ENCODE measurements at regions not wholly inside any gene's neighbourhood (a gene's known extent, or its start where the extent isn't known, plus 50 kb on each side); places are given as distances from the start of the nearest gene placed in this dataset.

DNA sequence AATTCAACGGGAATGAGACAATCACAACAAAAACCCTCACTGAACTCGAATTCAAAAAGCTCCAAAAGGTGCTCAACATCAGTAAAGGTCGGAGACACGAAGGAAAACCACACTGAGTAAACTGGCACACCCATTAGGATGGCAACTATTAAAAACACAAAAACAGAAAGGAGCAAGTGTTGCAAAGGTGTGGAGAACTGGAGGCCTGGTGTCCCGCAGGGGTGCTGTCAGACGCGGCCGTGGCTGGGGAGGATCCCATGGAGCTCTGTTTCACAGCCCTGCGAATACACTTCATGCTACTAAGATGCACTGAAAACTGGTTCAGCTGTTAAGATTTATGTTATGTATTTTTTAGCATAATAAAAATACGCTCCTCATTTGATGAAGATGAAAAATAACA lies 730.6 kb downstream of the GALR1 start:
- 74 to 81% (median 76%) methylated on average over 10 of the region's 10 CpGs for WGBS, 5 donors
- H3K27ac ChIP-seq = no peak overlapping the region
- TF ChIP-seq EP300 (IDR thresholded peaks at IDR 0.05) (no peak), POLR2AphosphoS5 (IDR thresholded peaks at IDR 0.05) (no peak), POLR2A (IDR thresholded peaks at IDR 0.05) (no peak)
- TF ChIP-seq, protein P1, sequence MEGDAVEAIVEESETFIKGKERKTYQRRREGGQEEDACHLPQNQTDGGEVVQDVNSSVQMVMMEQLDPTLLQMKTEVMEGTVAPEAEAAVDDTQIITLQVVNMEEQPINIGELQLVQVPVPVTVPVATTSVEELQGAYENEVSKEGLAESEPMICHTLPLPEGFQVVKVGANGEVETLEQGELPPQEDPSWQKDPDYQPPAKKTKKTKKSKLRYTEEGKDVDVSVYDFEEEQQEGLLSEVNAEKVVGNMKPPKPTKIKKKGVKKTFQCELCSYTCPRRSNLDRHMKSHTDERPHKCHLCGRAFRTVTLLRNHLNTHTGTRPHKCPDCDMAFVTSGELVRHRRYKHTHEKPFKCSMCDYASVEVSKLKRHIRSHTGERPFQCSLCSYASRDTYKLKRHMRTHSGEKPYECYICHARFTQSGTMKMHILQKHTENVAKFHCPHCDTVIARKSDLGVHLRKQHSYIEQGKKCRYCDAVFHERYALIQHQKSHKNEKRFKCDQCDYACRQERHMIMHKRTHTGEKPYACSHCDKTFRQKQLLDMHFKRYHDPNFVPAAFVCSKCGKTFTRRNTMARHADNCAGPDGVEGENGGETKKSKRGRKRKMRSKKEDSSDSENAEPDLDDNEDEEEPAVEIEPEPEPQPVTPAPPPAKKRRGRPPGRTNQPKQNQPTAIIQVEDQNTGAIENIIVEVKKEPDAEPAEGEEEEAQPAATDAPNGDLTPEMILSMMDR (IDR thresholded peaks at IDR 0.05) = no peak
- peaks cover 0 to 4% (median 0%) of the 10 kb centered on the region in 3 donors for H3K27me3 ChIP-seq
- no peak overlapping the region for H3K4me3 ChIP-seq
- H3K36me3 ChIP-seq = no peaks in the 10 kb centered on the region
- DNase-seq = no peak
- H3K4me1 ChIP-seq = no peaks in the 10 kb centered on the region
- peaks cover 0 to 18% (median 6%) of the 10 kb centered on the region in 4 donors for H3K9me3 ChIP-seq
- intact Hi-C loops (cut with DNase I; ENCODE audit: low total_unique reads) = no loop called here

DNA sequence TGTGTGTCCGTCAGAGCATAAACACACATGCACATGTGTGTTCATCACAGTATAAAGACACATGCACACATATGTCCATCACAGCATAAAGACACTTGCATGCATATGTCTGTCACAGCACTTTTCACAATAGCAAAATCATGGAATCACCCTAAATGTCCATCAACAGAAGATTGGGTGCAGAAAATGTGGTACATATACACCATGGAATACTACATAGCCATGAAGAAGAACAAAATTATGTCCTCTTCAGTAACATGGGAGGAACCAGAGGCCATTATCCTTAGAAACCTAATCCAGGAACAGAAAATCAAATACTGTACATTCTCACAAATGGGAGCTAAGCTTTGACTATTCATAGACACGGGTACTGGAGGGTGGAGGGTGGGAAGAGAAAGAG lies 732.2 kb downstream of the GALR1 start:
- TF ChIP-seq POLR2A (IDR thresholded peaks at IDR 0.05) (no peak), POLR2AphosphoS5 (IDR thresholded peaks at IDR 0.05) (no peak), EP300 (IDR thresholded peaks at IDR 0.05) (no peak)
- TF ChIP-seq, protein P1 (IDR thresholded peaks at IDR 0.05) = no peak
- Histone ChIP-seq H3K27ac (no peak overlapping the region), H3K27me3 (peaks cover 0 to 4% (median 0%) of the 10 kb centered on the region in 3 donors), H3K4me1 (no peaks in the 10 kb centered on the region), H3K4me3 (no peak overlapping the region), H3K36me3 (no peaks in the 10 kb centered on the region), H3K9me3 (peaks cover 0 to 15% (median 6%) of the 10 kb centered on the region in 4 donors)
- intact Hi-C loops (cut with DNase I; ENCODE audit: low total_unique reads) = no loop called here
- WGBS, 5 donors = 90 to 97% (median 94%) methylated on average over 2 of the region's 2 CpGs
- DNase-seq = no peak

DNA sequence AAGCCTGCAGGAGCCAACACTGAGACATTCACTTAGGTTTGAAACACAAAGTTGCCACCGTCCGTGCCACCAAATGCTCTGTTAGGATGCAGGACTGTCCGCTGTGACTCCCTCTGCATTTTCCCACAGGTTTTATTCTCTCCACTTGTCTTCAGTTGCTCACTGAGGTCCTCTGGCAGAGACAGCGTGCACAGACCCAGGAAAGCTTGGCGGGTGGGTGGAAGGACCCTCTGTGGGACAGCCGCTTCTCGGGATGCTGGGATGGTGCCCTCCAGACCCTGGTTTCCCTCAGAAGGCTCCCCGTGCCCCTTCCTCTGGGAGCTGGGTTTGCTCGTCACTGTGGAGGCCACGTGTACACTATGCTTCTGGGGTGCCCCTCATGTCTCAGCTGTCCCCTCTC lies 733.6 kb downstream of the GALR1 start:
- H3K36me3 ChIP-seq = no peaks in the 10 kb centered on the region
- WGBS, 5 donors = 78 to 88% (median 83%) methylated on average over 8 to 10 of the region's 10 CpGs
- H3K9me3 ChIP-seq = peaks cover 0 to 1% (median 0%) of the 10 kb centered on the region in 4 donors
- intact Hi-C loops (cut with DNase I; ENCODE audit: low total_unique reads) = no loop called here
- TF ChIP-seq POLR2AphosphoS5 (IDR thresholded peaks at IDR 0.05) (no peak), EP300 (IDR thresholded peaks at IDR 0.05) (no peak)
- TF ChIP-seq, protein P1 (IDR thresholded peaks at IDR 0.05) = no peak
- H3K4me3 ChIP-seq = no peak overlapping the region
- DNase-seq = no peak
- H3K4me1 ChIP-seq = no peaks in the 10 kb centered on the region
- no peak overlapping the region for H3K27ac ChIP-seq
- peaks cover 0 to 4% (median 0%) of the 10 kb centered on the region in 3 donors for H3K27me3 ChIP-seq

DNA sequence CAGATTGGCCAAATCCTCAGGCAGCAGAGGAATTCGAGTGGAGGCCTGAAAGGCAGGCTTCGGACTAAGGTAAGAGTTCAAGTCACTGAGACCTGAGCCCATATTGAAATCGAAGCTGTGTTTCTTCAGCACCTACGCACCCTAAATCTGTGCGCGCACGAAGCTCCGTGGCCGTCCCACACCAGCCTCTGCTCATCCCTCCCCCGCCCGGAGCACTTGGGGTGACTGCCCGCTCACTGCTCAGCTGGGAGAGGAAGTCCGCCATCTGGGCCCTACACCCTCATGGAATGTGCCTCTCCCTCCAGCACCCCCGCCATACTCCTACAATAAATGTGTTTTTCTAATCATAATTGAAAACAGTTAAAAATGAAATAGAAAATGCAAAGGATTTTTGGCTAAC lies 734.5 kb downstream of the GALR1 start:
- Histone ChIP-seq H3K4me1 (no peaks in the 10 kb centered on the region), H3K27ac (no peak overlapping the region), H3K9me3 (no peaks in the 10 kb centered on the region), H3K4me3 (no peak overlapping the region), H3K36me3 (no peaks in the 10 kb centered on the region), H3K27me3 (peaks cover 0 to 4% (median 0%) of the 10 kb centered on the region in 3 donors)
- WGBS, 5 donors = 79 to 88% (median 86%) methylated on average over 14 of the region's 14 CpGs
- no peak for DNase-seq
- intact Hi-C loops (cut with DNase I; ENCODE audit: low total_unique reads) = no loop called here
- no peak for TF ChIP-seq EP300 (IDR thresholded peaks at IDR 0.05)
- TF ChIP-seq POLR2AphosphoS5 (IDR thresholded peaks at IDR 0.05) = no peak
- TF ChIP-seq, protein P1 (IDR thresholded peaks at IDR 0.05) = no peak
- no peak for TF ChIP-seq POLR2A (IDR thresholded peaks at IDR 0.05)
